HG02870 (cell line): ENCODE measurements at regions not wholly inside any gene's neighbourhood (a gene's known extent, or its start where the extent isn't known, plus 50 kb on each side); places are given as distances from the start of the nearest gene placed in this dataset.
"Not testable (repeated sequence)": the region's sequence is repeated elsewhere in the genome, so short reads cannot be mapped to it uniquely, and the experiment has no call there.

Source experiments
- ATAC-seq: cut with Tn5 transposase; IDR thresholded peaks from one replicate; pipeline ENCODE4 v1.9.1; 2021; ENCODE audit warnings: mild to moderate bottlenecking, moderate library complexity; ENCODE audit not compliant: unreplicated experiment

DNA sequence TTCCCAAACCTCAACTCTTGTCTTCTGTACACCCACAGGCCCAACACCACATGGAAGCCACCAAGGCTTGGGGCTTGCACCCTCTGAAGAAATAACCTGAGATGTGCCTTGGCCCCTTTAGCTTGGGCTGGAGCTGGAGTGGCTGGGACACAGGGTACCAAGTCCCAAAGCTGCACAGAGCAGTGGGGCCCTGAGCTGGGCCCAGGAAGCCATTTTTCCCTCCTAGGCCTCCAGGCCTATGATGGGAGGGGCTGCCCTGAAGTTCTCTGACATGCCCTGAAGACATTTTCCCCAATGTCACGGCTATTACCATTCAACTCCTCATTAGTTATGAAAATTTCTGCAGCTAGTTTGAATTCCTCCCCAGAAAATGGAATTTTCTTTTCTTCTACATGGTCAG lies 163.2 kb upstream of the ARID1B start:
- ATAC-seq = no peak

DNA sequence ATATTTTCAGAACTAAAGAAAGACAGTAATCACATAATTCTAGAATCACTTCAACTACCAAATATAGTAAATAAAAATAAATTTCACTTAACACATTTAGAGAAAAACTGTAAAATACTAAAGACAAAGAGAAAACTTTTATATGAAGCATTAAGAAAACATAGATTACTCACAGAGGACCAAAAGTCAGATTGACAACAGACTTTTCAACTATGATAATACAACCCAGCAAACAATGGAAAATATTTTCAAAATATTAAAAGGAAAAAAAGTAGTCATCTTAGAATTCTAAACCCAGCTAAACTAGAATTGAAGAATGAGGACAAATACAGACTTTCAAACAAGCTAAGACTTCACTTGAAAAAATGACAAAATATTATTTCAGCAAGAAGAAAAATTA lies 164.8 kb upstream of the ARID1B start:
- ATAC-seq = no peak

DNA sequence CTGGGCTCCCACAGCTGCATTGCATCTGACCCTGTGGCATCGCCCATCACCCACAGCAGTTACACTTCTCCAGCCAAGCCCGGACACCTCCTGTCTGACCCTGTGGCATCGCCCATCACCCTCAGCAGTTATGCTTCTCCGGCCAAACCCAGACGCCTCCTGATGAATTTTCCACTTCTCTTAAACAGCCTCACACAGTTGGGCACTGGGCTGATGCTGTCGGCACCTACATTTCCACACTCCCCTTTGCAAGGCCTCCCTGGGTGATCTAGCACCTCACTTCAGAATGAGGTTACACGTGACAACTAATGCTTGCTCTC lies 175.2 kb upstream of the ARID1B start:
- no peak for ATAC-seq

DNA sequence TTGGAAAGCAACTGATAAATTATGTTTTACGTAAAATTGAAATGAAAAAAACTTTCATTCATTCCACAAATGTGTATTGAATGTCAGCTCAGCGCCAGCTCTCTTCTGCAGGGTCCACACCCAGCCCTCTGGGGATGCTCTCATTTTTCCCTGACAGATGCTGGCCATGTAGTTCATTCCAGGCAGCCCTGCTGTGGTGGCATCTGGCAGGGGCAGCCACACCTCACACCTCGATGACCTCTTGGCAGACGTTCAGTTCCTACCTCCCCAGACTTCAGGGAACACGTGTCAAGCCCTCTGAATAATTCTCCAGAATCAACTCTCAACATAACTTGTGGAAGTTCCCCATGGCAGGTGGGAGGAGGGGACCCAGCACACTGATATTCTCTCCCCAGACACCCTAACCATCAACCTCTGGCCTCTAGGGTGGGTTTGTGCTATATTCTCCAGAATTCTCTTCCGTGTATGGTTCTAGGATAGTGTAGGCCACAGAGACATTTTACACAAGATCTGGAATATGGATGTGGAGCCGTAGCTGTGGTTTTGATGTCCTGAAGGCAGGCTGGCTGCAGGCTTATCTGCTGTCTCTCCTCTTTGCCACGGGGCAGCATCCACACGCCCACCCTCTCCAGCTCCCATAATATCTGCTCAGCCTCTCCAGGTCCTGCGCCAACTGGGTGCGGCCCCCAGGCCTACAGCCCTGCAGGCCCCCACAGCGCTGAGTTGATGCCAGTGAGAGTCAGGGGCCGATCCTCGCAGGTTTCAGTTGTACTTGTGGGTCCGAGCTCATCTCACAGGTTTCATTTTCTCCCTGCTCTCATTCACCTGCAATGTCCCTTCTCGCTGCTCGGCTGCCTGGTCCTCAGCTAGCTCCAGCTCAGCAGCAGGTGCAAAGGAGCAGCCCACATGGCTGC lies 175.8 kb upstream of the ARID1B start:
- ATAC-seq = no peak

DNA sequence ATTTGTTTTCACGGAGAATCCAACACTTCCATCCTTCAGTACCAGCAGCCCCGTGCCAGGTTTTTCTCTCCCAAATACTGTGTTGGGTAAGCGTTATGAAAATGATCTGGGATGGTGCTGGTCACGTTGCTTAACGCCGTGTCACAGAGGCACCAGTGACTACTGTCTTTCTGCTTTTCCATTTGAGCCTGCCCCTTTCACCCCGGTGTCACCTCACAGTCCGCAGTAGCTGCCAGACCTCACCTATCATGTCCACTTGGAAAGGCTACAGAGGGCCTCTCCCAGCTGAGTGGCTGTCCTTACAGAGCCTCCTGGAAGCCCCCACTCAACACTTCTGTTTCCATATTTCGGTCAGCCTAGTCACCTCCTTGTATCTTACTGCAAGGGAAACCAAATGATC lies 176.5 kb upstream of the ARID1B start:
- no peak for ATAC-seq

DNA sequence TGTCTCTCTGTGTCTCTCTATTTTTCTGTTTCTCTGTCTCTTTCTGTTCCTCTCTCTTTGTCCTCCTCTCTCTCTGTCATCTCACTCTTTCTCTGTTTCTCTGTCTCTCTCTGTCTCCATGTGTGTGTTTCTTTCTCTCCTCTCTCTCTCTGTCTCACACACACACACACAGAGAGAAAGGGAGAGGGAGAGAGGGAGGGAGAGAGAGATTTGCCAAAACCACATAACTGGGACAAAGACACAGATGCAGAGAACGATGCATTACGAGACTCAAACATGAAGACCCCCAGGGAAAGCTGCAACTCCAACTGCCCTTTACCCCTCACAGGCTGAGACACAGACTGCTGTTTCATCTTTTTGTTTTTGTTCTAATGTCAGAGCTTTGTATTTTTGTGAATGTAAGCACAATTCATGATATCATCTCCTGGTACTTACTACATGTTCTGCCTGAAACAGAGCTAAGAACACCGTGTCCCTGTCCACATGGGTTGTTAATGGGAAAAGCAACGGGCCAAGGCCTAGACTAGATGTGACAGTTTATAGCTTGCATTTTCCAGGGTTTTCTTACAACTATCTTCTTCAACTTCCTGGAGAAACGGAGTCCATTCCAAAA lies 177.1 kb upstream of the ARID1B start:
- ATAC-seq = no peak

DNA sequence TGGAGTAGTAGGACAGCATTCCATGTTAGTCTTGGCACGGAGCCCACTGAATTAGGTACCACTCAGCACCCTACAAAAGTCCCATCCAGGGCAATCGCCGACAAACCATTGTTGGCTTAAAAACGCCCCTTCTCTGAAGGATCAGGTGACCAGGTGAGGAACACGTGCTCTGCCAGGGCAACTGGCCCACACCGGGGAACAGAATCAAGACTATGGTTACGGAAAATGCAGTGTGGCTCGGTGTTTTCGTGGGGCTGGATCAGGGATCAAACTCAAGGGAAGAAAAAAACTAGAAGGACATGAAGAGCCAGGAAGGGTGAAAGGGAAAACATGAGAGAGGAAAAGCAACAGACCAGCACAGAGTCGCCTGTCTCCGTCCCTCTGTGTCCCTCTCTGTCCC lies 177.8 kb upstream of the ARID1B start:
- ATAC-seq = no peak

DNA sequence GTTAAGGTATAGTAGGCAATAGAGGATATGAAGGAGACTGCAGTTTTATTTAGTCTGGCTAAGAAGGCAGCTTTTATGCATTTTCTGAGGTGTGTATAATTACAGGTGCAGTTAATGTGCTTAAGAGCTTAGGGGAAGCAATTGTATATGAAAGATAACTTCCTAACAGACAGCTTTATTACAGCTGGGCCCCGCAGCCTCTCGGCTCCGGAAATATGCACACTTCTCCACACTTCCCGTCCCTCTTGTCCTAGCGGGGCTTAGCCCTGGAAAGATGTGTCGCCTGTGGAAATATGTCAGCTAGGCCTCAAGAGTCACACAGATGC lies 178.4 kb upstream of the ARID1B start:
- no peak for ATAC-seq

DNA sequence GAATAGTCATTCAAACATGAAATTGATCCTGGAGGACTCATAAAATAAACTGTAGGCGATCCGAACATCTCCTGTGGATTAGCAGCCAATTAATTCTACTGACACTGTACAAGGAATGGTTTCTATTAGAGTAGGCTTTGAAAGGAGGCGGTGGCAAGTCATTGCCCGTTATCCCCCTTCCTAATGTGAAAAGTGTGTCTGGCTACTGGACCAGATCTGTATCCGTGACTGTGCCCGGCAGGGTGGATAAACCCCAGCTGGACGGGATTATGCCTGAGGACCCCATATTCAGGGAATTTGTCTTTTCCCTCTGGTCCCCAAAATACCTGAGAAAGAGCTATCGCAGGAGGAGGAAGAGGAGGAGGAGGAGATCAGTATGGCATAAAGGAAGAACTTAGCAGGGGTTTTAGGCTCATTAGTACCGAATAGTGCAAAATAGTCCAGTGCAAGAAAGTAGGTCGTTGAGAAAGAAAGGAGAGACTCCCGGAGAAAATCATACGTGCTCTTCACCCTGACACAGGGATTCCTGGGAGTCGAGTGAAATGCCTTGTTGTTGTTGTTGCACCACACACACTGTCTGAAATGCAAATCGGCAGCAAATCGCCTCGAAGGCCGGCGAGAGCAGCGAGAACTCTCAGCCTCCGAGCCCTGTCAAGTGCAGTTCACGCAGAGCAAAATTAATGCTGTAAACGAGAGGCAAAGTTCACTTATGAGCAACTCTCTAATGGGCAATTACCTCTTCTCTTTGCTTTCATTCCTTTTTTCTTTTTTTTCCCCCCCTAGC lies 178.9 kb upstream of the ARID1B start:
- ATAC-seq = no peak

DNA sequence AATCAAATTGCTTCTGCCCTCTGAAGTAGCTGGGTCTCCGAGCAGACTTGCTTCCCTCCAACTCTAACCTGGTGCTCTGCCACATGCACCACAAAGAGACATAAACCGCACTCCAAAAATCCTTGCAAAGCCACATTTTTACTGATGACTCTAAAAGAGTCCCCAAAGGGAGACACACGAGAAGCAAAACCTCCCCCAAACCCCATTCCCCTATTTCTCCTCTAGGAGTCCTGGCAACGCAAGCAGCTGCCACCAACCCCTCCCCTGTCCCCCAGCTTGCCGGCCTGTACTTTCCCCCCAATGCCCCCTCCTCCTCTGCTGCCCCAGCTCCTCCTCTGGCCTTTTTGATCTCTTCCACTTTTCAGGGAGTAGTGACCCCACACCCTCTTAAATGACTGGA lies 180.1 kb upstream of the ARID1B start:
- no peak for ATAC-seq

DNA sequence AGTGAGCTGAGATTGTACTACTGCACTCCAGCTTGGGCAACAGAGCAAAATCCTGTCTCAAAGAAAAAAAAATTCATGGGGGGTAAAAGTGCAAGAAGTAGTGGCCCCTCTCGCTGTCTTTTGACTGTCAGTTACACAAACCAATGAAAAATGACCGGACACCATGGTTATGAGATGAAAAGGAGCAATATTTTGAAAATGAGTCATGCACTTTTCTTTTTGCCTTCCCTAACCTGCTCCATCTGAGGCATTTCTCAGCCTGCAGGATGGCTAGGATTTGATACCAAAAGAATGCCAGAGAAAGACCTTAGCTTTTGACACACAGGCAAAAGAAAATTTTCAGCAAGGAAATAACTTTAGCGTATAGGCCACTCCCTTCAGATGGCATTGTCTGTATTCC lies 181.7 kb upstream of the ARID1B start:
- no peak for ATAC-seq

DNA sequence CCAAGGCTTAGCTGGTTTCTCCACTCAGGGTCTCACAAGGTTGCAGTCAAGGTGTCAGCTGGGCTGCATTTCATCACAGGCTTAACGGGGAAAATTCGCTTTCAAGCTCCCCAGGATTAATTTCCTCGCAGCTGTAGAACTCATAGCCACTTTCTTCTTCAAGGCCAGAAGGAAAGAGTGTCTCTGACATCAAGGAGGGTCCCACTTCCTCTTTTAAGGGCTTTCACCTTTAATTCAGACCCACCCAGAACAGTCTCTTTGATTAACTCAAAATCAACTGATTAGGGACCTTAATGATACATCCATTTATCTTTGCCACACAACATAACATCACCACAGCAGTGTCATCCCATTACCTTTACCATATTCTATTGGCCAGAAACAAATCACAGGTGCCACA lies 183.3 kb upstream of the ARID1B start:
- ATAC-seq = no peak

DNA sequence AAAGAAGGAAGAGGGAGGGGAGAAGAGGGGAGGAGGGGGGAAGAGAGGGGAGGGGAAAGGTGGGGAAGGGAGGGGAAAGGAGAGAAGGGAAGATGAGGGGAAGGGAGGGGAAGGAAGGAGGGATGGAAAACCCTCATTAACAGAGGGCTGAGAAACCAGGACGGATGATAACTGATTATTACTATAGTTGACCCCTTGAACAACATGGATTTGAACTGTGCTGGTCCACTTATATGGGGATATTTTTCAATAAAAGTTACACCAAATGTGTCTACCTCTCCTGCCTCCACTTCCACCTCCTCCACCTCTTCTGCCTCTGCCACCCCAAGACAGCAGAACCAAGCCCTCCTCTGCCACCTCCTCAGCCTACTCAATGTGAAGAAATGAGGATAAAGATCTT lies 184.1 kb upstream of the ARID1B start:
- ATAC-seq = no peak

DNA sequence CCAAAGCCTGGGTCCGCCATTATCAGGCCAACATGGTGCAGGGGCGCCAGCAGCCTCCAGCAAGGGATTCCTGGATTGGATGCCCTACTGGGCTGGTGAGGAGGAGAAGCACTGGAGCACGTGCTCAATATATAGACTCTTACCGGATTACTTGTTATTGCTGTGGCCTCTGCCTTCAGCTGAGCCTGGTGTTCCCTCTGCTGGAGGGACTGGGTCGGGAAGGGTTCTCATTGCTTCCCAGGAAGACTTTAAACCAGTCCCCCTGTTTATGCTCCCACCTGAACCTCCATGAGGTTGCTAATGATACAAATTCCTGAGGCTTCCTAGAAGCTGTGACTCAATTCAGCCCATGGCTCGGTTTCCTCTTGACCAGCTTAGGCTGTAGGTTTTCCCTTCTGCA lies 186.7 kb upstream of the ARID1B start:
- ATAC-seq = no peak

DNA sequence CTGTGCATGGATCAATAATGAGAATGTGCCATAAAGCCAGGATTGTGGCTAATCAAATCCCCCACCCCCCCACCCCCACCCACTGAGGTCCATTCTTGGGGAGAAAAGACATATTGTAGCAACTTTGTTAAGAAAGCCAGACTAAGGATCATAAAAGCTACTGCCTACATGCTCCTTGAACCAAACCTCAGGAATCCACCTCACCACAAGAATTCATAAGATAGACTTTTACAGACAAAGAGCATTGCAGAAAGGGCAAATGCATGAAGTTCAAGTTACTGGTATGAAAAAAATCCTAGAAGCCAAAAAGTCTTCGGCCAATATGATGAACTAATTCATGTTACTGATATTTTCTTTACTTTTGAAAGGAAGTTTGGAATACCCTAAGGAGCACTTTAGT lies 187.9 kb upstream of the ARID1B start:
- ATAC-seq = no peak

DNA sequence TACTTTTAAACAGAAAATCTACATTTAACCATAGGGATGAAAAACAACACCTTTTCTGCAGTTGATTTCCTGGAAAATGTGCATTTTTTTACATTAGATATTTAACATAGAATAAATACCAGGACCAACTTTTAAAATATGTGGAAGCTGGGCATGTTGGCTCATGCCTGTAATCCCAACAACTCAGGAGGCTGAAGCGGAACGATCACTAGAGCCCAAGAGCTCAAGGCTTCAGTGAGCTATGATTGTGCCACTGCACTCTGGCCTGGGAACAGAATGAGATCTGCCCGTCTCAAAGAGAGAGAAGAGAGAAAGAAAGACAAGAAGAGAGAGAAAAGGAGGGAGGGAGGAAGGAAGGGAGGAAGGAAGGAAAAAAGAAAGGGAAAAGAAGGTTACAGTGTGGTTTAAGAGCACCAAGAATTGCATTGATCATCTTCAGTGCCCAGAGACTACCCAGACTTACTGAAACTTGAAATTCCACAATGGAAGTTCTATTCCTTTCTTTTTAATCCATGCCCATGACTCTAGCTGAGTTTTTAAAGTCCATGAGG lies 189.4 kb upstream of the ARID1B start:
- no peak for ATAC-seq

DNA sequence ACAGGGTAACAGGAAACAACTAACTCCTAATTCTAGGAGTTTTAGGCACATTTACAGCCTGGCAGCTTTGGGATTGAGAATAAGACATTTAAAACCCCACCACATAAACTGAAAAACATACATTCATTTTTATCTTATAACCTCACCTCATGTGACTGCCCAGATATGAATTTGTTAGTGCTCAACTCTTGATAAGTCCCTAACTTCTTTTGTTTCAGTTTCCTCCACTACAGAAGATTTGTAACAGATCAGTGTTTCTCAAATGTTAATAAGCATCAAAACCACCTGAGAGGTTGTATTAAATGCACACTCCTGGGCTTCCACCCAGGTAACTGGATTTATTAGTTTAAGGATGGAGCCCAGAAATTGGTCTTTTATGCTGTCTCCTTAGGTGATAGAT lies 190.1 kb upstream of the ARID1B start:
- no peak for ATAC-seq

DNA sequence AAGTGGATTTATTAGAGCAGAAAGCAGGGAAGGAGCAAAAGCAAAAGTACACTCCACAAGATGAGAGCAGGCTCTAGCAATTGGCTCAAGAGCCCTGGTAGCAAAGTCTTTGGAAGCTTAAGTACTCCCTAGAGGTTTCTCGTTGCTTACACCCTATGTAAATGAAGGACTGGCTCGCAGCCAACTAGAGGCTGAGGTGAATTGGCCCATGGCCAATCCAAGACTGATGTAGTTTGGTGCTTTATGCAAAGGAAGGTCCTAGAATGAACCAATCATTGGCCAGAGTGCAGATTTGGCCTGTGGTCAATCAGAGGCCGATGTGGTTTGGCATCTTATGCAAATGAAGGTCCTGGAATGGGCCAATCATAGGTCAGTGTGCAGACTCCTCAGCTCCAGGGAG lies 191.3 kb upstream of the ARID1B start:
- ATAC-seq = no peak

DNA sequence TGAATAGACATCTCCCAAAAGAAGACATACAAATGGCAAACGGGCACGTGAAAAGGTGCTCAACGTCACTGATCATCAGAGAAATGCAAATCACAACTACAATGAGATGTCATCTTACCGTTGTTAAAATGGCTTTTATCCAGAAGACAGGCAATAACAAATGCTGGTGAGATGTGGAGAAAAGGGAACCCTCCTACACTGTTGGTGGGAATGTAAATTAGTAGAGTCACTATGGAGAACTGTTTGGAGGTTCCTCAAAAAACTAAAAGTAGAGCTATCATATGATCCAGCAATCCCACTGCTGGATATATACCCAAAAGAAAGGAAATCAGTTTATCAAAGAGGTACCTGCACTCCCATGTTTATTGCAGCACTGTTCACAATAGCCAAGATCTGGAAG lies 193.1 kb upstream of the ARID1B start:
- not testable (repeated sequence) for ATAC-seq

DNA sequence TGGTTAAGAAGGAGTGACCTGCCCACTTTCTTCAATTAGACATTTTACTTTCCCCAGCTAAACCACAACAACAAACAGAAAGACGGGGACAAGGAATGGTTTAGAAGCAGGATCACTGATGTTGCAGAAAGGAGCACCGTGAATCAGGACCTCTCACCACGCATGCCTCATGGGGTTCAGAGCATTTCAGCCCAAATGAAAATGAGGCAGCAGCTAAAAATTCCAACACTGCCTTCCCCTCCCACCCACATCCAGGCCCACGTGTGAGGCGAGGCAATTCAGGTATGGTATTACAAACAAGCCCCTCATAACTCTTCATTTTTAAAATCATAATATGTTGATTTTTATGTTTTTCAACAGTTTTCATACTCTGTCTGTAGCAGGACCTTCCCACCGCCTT lies 194.1 kb upstream of the ARID1B start:
- ATAC-seq = no peak

DNA sequence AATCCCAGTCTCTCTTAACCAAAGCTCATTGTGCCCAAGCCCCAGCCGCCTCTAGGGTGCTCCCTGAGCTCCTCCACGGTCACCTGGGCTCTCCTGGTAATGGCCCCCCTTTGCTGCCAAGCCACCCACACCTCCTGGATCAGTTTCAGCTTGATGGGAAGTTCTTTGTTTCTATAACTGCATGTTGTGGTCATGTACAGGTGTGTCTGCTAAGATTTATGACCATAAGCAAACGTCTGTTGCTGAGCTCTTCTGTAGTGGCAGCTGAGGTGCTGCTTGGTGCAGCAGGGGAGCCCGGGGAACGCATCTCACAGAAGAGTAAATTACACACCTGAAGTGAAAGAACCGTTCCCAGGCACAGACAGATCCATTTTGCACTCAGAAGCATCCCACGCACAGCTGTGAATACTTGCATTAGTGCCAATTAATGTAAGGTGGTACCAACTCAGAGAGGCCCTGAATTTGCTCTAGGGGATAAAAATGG lies 194.6 kb upstream of the ARID1B start:
- ATAC-seq = no peak

DNA sequence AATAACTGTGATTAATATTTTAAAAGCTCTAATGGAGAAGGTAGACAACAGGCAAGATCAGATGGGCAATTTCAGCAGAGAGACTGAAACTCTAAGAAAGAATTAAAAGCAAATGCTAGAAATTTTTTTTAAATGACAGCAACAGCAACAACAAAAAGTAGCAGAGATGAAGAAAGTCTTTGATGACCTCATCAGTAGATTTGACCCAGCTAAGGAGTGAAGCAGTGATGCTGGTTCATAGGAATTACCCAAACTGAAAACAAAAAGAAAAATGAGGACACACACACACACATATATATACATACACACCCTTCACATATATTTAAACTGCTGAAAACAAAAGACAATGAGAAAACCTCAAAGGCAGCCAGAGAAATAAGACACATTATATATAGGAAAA lies 197.6 kb upstream of the ARID1B start:
- no peak for ATAC-seq
